Thyroid gland (tissue), 4 donors: ENCODE measurements at regions not wholly inside any gene's neighbourhood (a gene's known extent, or its start where the extent isn't known, plus 50 kb on each side); places are given as distances from the start of the nearest gene placed in this dataset.

Experiments used
- POLR2A ChIP-seq, 2 donors: fragments of 450-650 bp; IDR thresholded peaks; one replicate each; pipeline ENCODE4 v1.6.1; 2017; ENCODE audit warnings: antibody characterized with exemption in 2 of 2, mild to moderate bottlenecking in 2 of 2, moderate library complexity in 1 of 2
- TF ChIP-seq, protein P1 (sequence below), 6 experiments: fragments of 200-600 bp in 3 of 6; fragments of 450-650 bp in 3 of 6; sonication (generic) in 3 of 6; IDR thresholded peaks; one replicate each; pipeline ENCODE4 v1.5.1; 2016 to 2019; ENCODE audit warnings: antibody characterized with exemption in 6 of 6, mild to moderate bottlenecking in 2 of 6, inconsistent platforms in 1 of 6, moderate library complexity in 1 of 6

DNA sequence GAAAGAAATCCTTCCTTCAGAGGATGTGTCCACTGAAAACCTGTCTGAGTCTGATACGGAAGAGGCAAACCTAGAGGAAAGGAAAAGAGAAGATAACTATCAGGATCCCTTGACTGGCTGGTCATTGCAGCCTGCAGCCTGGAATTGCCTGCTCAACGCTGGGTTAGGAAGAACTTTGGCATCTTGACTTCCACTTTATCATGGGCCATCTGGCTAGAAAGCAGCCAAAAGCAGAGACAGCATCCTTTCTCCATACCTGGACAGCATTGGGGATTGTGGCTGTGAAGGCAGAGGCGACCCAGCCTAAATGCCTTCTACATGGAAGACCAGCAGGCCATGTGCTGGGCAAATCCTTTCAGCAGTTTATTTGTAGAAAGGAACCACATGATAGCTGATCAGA, 58.7 kb upstream of the PTPN3 start:
- TF ChIP-seq, protein P1, sequence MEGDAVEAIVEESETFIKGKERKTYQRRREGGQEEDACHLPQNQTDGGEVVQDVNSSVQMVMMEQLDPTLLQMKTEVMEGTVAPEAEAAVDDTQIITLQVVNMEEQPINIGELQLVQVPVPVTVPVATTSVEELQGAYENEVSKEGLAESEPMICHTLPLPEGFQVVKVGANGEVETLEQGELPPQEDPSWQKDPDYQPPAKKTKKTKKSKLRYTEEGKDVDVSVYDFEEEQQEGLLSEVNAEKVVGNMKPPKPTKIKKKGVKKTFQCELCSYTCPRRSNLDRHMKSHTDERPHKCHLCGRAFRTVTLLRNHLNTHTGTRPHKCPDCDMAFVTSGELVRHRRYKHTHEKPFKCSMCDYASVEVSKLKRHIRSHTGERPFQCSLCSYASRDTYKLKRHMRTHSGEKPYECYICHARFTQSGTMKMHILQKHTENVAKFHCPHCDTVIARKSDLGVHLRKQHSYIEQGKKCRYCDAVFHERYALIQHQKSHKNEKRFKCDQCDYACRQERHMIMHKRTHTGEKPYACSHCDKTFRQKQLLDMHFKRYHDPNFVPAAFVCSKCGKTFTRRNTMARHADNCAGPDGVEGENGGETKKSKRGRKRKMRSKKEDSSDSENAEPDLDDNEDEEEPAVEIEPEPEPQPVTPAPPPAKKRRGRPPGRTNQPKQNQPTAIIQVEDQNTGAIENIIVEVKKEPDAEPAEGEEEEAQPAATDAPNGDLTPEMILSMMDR (IDR thresholded peaks at IDR 0.05): no peak
- TF ChIP-seq POLR2A (IDR thresholded peaks at IDR 0.05): no peak
